ENCODE measurements at regions not wholly inside any gene's neighbourhood (a gene's known extent, or its start where the extent isn't known, plus 50 kb on each side); places are given as distances from the start of the nearest gene placed in this dataset.

GRCh38 chr6:121896363-121896762 is 460.9 kb downstream of the GJA1 start:
- Histone ChIP-seq H3K27ac (ENCODE audit: low read length) (no peak overlapping the region), H3K79me2 (replicated peaks; ENCODE audit: insufficient read depth, low read length) (no peaks in the 10 kb centered on the region), H3K9ac (ENCODE audit: low read length) (no peak overlapping the region), H3K4me3 (ENCODE audit: low read length) (no peak overlapping the region), H3K9me2 (ENCODE audit: insufficient read depth, low read length) (no peaks in the 10 kb centered on the region), H3K9me3 (ENCODE audit: low read length) (no peaks in the 10 kb centered on the region), H3K36me3 (ENCODE audit: insufficient read depth, low read length) (no peaks in the 10 kb centered on the region), H3K27me3 (ENCODE audit: insufficient read depth, low read depth, low read length) (no peaks in the 10 kb centered on the region), H3F3A (ENCODE audit: insufficient read depth, low read length, poor library complexity, severe bottlenecking) (no peaks in the 10 kb centered on the region), H2AFZ (ENCODE audit: low read depth, low read length) (no peak overlapping the region), H4K20me1 (ENCODE audit: insufficient read depth) (no peaks in the 10 kb centered on the region), H3K4me2 (ENCODE audit: low read length) (no peak overlapping the region)
- no peak for TF ChIP-seq EZH2 (IDR thresholded peaks at IDR 0.05; ENCODE audit: borderline replicate concordance, insufficient read depth, low read length, poor library complexity, severe bottlenecking)
- no peak for TF ChIP-seq CTCF (IDR thresholded peaks at IDR 0.05; ENCODE audit: poor library complexity, severe bottlenecking)
- TF ChIP-seq SMC3 (conservative IDR thresholded peaks at IDR 0.05; ENCODE audit: poor library complexity): no peak

- Histone ChIP-seq H3K4me2 (ENCODE audit: low read length) (no peak overlapping the region), H3F3A (ENCODE audit: insufficient read depth, low read length, poor library complexity, severe bottlenecking) (no peaks in the 10 kb centered on the region), H3K27me3 (ENCODE audit: insufficient read depth, low read depth, low read length) (no peaks in the 10 kb centered on the region), H3K9me2 (ENCODE audit: insufficient read depth, low read length) (no peaks in the 10 kb centered on the region), H2AFZ (ENCODE audit: low read depth, low read length) (no peak overlapping the region), H3K27ac (ENCODE audit: low read length) (no peak overlapping the region), H3K9me3 (ENCODE audit: low read length) (no peaks in the 10 kb centered on the region), H3K36me3 (ENCODE audit: insufficient read depth, low read length) (no peaks in the 10 kb centered on the region), H3K79me2 (replicated peaks; ENCODE audit: insufficient read depth, low read length) (no peaks in the 10 kb centered on the region), H4K20me1 (ENCODE audit: insufficient read depth) (no peaks in the 10 kb centered on the region), H3K9ac (ENCODE audit: low read length) (no peak overlapping the region), H3K4me3 (ENCODE audit: low read length) (no peak overlapping the region)
- TF ChIP-seq RAD21 (conservative IDR thresholded peaks at IDR 0.05) (no peak), SMC3 (conservative IDR thresholded peaks at IDR 0.05; ENCODE audit: poor library complexity) (no peak), POLR2AphosphoS5 (IDR thresholded peaks at IDR 0.05) (no peak), EZH2 (IDR thresholded peaks at IDR 0.05; ENCODE audit: borderline replicate concordance, insufficient read depth, low read length, poor library complexity, severe bottlenecking) (no peak)
These were observed 461.3 kb downstream of the GJA1 start for GRCh38 chr6:121896771-121897170.

GRCh38 chr6:121897337-121897760 is 461.9 kb downstream of the GJA1 start:
- Histone ChIP-seq H3K4me2 (ENCODE audit: low read length) (no peak overlapping the region), H2AFZ (ENCODE audit: low read depth, low read length) (no peak overlapping the region)

More at GRCh38 chr6:121897337-121897760, 461.9 kb downstream of the GJA1 start:
- H3K36me3 ChIP-seq (ENCODE audit: insufficient read depth, low read length): no peaks in the 10 kb centered on the region
- no peak overlapping the region for H3K4me3 ChIP-seq (ENCODE audit: low read length)
- no peaks in the 10 kb centered on the region for H3F3A ChIP-seq (ENCODE audit: insufficient read depth, low read length, poor library complexity, severe bottlenecking)
- TF ChIP-seq POLR2AphosphoS5 (IDR thresholded peaks at IDR 0.05) (no peak), MXI1 (conservative IDR thresholded peaks at IDR 0.05; ENCODE audit: poor library complexity, severe bottlenecking) (no peak), EP300 (conservative IDR thresholded peaks at IDR 0.05; ENCODE audit: poor library complexity, severe bottlenecking) (no peak), TAF1 (IDR thresholded peaks at IDR 0.05; ENCODE audit: low read depth) (no peak), SMC3 (conservative IDR thresholded peaks at IDR 0.05; ENCODE audit: poor library complexity) (no peak), EZH2 (IDR thresholded peaks at IDR 0.05; ENCODE audit: borderline replicate concordance, insufficient read depth, low read length, poor library complexity, severe bottlenecking) (no peak), CTCF (IDR thresholded peaks at IDR 0.05; ENCODE audit: poor library complexity, severe bottlenecking) (no peak), REST (IDR thresholded peaks at IDR 0.05; ENCODE audit: borderline replicate concordance) (no peak), RAD21 (conservative IDR thresholded peaks at IDR 0.05) (no peak)
- H4K20me1 ChIP-seq (ENCODE audit: insufficient read depth): no peaks in the 10 kb centered on the region
- no peaks in the 10 kb centered on the region for H3K79me2 ChIP-seq (replicated peaks; ENCODE audit: insufficient read depth, low read length)
- H3K9me2 ChIP-seq (ENCODE audit: insufficient read depth, low read length): no peaks in the 10 kb centered on the region
- no peaks in the 10 kb centered on the region for H3K9me3 ChIP-seq (ENCODE audit: low read length)
- no peaks in the 10 kb centered on the region for H3K27me3 ChIP-seq (ENCODE audit: insufficient read depth, low read depth, low read length)
- no peak overlapping the region for H3K9ac ChIP-seq (ENCODE audit: low read length)
- H3K27ac ChIP-seq (ENCODE audit: low read length): no peak overlapping the region
